Natural killer cell treated with Interleukin-12 subunit alpha and Interleukin-12 subunit beta and Interleukin-15 and Interleukin-18, amount 100 ng/mL, for 72 hours (primary cell): ENCODE measurements at regions not wholly inside any gene's neighbourhood (a gene's known extent, or its start where the extent isn't known, plus 50 kb on each side); places are given as distances from the start of the nearest gene placed in this dataset.
A peak's percentile ranks its signal among the peaks of the same experiment; 100 is the strongest.
"Not testable (repeated sequence)": the region's sequence is repeated elsewhere in the genome, so short reads cannot be mapped to it uniquely, and the experiment has no call there.

Experiments used
- ATAC-seq, 2 donors: fragments of 150-1000 bp; cut with Tn5 transposase in 1 of 2; sonication (Bioruptor Pico), chemical (Tn5 transposase) in 1 of 2; 2 replicates each; pipeline ENCODE4 v1.10.0; 2021
- DNase-seq: peaks from one replicate; pipeline ENCODE4 v3.0.0; 2022; ENCODE audit warnings: low spot score
- H3K27ac Mint-ChIP-seq, 2 donors: 1 replicate in 1 of 2; 2 replicates in 1 of 2; pipeline ENCODE4 v1.8.0; 2022; ENCODE audit warnings: mixed read lengths in 2 of 2, mild to moderate bottlenecking in 1 of 2, moderate library complexity in 1 of 2
- H3K27me3 Mint-ChIP-seq, 2 donors: 1 replicate in 1 of 2; 2 replicates in 1 of 2; pipeline ENCODE4 v1.8.0; 2022; ENCODE audit warnings: mixed read lengths in 2 of 2
- H3K36me3 Mint-ChIP-seq: one replicate; pipeline ENCODE4 v1.8.0; 2022; ENCODE audit warnings: mixed read lengths
- H3K4me1 Mint-ChIP-seq, 2 donors: 1 replicate in 1 of 2; 2 replicates in 1 of 2; pipeline ENCODE4 v1.8.0; 2022; ENCODE audit warnings: low read depth in 2 of 2, mixed read lengths in 2 of 2, mild to moderate bottlenecking in 1 of 2
- H3K4me3 Mint-ChIP-seq: one replicate; pipeline ENCODE4 v1.8.0; 2022; ENCODE audit warnings: mixed read lengths
- H3K9me3 Mint-ChIP-seq: 2 replicates; pipeline ENCODE4 v1.8.0; 2022; ENCODE audit warnings: mixed read lengths

DNA sequence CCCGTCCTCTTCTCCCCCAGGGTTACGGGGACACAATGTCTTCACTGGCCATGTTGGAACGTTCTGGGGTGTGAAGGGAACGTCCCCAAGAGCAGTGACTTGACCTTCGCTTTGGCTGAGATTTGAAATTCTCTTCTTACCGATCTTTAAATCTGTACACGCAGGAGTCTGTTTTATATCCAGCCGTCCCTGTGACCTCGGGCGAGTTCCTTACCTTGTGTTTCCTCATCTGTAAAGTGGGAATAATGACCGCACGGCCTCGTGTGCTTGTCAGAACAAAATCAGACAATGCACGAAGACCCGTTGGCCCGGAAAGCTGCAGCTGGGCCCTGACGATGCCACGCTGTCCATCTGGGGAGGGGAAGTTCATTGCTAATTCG is 454.3 kb downstream of the PREX1 start:
- no peak overlapping the region for H3K27ac Mint-ChIP-seq
- DNase-seq (no peak), ATAC-seq (no peak)
- no peaks in the 10 kb centered on the region for H3K36me3 Mint-ChIP-seq
- H3K4me3 Mint-ChIP-seq, result no peak overlapping the region
- no peaks in the 10 kb centered on the region for H3K4me1 Mint-ChIP-seq
- no peaks in the 10 kb centered on the region for H3K9me3 Mint-ChIP-seq
- H3K27me3 Mint-ChIP-seq, result peaks cover 22 to 26% of the 10 kb centered on the region in 2 donors

DNA sequence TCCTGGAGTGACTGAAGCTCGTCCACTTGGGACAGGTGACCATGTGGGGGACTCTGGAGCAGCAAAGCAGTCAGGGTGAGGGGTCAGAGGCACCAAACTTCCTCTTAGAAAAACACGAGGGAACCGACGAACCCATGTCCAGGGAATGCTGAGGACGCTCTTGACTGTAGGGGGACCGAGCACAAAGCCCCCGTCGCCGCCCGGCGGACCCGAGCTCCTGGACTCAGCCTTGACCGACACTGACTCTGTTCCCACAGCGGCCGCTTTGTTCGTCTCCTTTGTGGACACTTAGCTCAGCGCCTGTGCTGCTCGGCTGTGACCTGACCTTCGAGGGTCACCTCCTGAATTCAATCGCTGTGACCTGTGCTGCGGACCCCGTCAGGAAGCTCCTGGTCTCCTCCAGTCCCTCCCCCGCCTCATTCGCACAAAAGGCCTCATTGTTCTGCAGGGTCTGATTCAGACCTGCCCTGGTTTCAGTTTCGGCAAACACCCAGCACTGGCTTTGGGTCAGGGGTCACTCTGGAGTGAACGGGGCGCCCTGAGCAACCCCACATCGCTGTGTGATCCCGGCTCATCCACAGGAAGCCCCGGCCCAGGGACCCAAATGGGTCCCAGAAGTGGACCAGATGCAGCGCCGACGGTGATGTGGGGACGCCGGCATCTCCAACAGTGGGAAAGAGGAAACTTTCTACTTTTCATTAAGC is 454.8 kb downstream of the PREX1 start:
- H3K27ac Mint-ChIP-seq, H3K4me3 Mint-ChIP-seq, H3K9me3 Mint-ChIP-seq, ATAC-seq, H3K36me3 Mint-ChIP-seq, H3K4me1 Mint-ChIP-seq, DNase-seq: not testable (repeated sequence)
- peaks cover 20 to 22% of the 10 kb centered on the region in 2 donors for H3K27me3 Mint-ChIP-seq

DNA sequence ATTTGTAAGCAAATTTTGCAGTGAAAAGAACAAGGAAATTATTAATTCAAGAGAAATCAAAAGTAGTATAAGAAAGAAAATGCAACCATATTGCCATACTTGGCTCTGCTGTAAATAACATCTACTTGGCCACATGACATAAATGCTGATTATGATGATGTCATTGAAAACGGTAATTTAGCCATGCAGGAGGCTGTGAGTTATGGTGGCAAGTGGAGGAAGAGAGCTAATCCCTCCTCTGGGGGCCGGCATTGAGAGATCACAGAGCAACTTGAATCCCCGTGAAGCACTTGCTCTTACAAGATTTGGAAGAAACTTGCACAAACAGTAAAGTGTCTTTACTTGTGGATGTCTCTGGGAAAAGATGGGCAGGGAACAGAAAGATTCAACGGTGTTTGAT is 456.6 kb downstream of the PREX1 start:
- H3K4me3 Mint-ChIP-seq, result no peak overlapping the region
- no peaks in the 10 kb centered on the region for H3K9me3 Mint-ChIP-seq
- peaks cover 19 to 25% of the 10 kb centered on the region in 2 donors for H3K27me3 Mint-ChIP-seq

DNA sequence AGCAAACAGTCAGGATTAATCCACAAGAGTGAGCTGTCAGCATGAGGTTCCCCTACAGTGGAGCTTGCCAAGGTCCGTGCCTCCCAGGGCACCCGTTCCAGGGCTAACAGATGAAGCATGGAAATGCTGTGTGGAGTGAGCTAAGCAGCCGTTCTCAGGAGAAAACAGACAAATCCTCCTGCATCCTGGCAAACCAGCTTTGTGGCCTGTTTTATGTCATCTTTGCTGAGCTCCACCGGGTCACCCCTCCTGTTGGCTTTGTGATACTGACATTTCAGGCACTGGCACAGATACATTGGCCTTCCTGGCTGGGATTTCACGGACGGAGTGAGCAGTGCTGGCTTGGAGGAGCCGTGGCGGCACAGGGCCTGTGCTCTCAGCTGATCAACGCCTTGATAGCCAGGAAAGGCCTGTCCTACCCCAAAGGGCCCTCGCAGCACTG is 459.2 kb downstream of the PREX1 start:
- H3K36me3 Mint-ChIP-seq, DNase-seq, H3K9me3 Mint-ChIP-seq, H3K27ac Mint-ChIP-seq, ATAC-seq, H3K4me1 Mint-ChIP-seq, H3K4me3 Mint-ChIP-seq: not testable (repeated sequence)
- H3K27me3 Mint-ChIP-seq, result peaks cover 17 to 37% of the 10 kb centered on the region in 2 donors

More for the DNA sequence above, 456.6 kb downstream of the PREX1 start:
- Mint-ChIP-seq H3K27ac (no peak overlapping the region), H3K36me3 (no peaks in the 10 kb centered on the region), H3K4me1 (no peaks in the 10 kb centered on the region)
- ATAC-seq (no peak), DNase-seq (no peak)

DNA sequence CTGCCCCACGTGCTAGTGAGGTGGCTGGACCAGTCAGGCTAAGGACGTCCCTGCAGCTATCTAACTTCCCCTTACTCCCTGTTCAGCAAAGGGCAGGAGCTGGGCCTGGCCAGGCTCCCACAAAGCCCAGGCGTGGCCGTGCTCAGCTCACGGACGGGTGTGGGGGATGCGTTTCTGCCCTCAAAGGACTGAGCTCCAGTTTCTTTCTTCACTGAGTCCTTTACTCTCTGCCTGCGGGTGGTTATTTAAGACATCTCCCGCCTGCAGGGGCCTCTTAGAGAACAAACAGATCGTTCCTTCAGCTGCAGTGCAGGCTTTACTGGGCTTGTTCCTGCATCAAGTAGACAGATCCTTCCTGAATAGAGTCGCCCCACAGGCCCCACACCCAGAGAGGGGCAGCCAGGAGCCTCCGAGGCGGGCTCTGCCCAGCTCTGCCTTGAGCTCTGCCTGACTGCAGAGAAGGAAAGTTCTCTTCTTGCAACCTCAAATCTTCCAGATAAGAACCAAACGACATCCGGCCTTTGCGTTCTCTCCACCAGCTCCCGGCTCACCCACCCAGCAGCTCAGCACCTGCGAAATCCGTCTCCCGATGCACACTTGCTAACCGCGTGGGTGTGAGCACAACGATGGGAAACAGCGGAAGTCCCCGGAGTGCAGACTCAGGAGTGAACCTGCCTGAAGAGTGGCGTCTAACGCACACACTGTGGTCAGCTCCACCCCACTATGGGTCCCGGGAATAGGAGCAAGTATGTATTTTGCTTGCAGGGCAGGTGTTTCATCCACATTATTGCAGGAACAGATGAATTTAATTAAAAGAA is 460.0 kb downstream of the PREX1 start:
- H3K4me3 Mint-ChIP-seq, H3K9me3 Mint-ChIP-seq, H3K27ac Mint-ChIP-seq, DNase-seq, H3K4me1 Mint-ChIP-seq, ATAC-seq, H3K36me3 Mint-ChIP-seq: not testable (repeated sequence)
- peaks cover 16 to 37% of the 10 kb centered on the region in 2 donors for H3K27me3 Mint-ChIP-seq

DNA sequence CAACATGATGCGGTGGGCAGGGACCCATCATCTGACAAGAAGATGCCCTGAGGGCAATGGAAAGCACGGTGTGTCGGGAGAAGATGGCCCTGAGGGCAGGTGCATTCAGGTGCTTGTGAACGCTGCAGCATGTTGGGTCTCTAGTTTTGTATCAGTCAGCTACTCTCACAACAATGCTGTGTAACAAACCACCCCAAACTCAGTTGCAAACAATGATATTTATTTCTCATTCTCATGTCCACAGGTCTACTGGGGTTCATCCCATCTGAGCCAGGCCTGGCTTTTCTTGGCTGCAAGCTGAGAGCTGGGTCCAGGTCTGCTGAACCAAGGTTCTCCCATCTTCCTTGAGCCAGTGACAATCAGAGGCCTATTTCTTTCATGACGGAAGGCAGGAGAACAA is 461.6 kb downstream of the PREX1 start:
- no peak overlapping the region for H3K27ac Mint-ChIP-seq
- H3K4me1 Mint-ChIP-seq, result no peaks in the 10 kb centered on the region
- no peaks in the 10 kb centered on the region for H3K36me3 Mint-ChIP-seq
- no peak for ATAC-seq
- H3K27me3 Mint-ChIP-seq, result peaks cover 17 to 36% of the 10 kb centered on the region in 2 donors
- no peaks in the 10 kb centered on the region for H3K9me3 Mint-ChIP-seq
- H3K4me3 Mint-ChIP-seq, result no peak overlapping the region
- no peak for DNase-seq

DNA sequence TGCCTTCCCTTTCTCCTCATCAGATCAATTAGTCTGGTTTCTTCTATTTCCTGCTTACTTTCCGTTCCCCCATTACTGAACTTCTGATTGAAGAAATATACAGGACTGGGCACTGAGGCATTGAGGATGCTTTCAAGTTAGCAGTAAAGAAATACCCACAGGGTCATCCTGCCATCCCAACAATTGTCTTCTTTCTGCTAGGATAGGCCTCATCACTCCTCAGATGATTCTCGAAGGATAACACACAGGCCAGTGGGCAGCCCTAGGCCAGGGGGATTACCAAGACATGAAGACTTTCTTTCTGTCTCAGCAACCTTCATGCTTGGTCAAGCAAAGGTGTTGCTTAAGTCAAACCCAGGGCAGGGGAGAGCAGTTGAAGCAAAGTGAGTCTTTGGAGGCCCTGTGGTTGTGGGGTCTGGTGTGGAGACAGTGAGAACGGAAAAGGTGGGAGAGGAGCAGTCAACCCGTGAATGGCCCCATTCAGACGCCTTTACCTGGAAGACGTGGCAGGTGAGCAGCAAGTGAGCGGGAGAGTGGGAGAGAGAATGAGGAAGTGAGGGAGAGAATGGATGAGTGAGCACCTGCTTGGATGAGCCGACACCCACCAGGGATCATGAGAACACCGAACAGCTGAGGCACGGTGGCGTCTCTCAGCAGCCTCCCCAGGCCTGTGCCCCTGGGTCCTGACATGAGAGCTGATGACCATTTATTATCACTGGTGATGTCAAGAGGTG is 462.9 kb downstream of the PREX1 start:
- Mint-ChIP-seq H3K9me3 (no peaks in the 10 kb centered on the region), H3K4me1 (no peaks in the 10 kb centered on the region), H3K36me3 (no peaks in the 10 kb centered on the region), H3K27ac (no peak overlapping the region), H3K4me3 (no peak overlapping the region), H3K27me3 (peaks cover 23% of the 10 kb centered on the region in 2 donors)
- DNase-seq (no peak), ATAC-seq (no peak)

DNA sequence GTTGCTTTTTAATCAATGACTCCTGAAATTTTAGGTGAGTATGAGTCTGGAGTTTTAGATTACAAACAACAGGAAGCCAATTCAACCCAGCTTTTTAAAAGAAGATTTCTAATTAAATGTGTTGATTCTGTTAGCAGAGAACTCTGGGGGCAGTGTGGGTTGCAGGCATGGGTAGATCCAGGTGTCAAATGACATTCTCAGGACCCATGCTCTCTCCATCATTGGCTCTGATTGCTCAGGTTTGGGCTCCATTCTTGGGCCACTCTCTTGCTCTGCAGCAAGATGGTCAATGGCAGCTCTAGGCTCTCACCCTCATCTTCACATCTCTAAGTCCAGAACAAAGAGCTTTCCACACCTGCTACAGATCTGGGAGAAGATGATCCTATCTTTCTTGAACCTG is 463.7 kb downstream of the PREX1 start:
- H3K9me3 Mint-ChIP-seq, result no peaks in the 10 kb centered on the region
- peaks cover 23% of the 10 kb centered on the region in 2 donors for H3K27me3 Mint-ChIP-seq
- no peaks in the 10 kb centered on the region for H3K36me3 Mint-ChIP-seq
- DNase-seq (no peak), ATAC-seq (no peak)
- H3K4me3 Mint-ChIP-seq, result no peak overlapping the region
- no peaks in the 10 kb centered on the region for H3K4me1 Mint-ChIP-seq
- no peak overlapping the region for H3K27ac Mint-ChIP-seq

DNA sequence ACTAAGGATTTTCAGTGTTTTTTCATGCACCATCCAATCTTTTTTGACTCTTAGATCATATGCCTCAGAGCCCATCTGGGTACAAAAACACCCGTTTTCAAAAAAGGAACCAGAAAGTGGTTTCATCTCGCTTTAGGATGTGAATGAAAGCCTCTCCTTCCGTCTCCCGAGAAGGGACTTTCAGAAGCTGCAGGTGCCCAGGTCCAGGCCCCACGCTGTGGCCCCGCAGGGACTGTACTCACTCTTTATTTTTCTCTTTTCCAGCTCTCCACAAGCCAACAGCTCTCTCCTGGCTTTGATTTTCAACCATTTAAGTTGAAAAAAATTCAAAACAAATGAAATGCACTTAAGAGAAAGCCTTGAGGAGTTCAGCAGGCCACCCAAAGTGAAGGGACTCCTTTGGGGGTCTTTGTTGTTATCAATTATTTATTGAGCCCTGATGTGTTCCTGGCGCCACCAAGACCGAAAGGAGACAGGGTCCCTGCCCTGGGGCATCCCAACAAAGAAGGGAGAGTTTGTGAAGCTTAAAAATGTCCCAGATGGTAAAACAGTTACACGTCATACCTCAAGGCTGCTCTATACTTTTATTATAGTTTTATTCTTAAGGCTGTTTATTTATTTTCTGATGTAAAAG is 467.3 kb downstream of the PREX1 start:
- Mint-ChIP-seq H3K9me3 (no peaks in the 10 kb centered on the region), H3K4me3 (no peak overlapping the region), H3K27me3 (peaks cover 11 to 21% of the 10 kb centered on the region in 2 donors), H3K27ac (no peak overlapping the region), H3K36me3 (no peaks in the 10 kb centered on the region), H3K4me1 (no peaks in the 10 kb centered on the region)
- no peak for DNase-seq
- no peak for ATAC-seq

DNA sequence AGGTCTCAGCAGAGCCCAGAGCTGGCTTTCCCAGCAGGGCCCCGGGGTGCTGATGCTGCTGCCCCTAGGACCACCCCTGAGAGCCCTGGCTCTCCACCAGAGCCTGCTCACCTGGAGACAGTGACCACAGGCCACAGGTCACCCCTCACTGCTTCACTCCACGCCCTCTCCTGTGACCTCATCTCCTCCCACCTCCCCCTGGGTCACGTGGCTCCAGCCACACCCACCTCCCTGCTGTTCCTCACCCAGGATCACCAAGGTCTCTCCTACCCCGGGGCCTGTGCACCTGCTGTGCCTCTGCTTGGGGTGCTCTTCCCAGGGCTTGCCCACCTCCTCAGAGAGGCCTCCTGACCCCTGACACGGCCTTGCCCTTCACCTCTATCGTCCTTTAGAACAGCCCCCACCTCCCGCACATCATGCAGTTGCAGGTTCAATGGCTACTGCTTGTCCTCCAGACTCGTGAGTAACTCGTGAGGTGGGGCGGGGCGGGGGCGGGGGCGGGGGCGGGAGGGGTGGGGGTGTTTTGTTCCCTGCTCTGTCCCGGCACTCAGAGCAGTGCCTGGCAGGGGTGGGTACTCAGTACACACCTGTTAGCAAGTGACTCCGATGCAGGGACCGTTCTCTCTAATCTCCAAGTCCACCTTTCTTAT is 468.0 kb downstream of the PREX1 start:
- Mint-ChIP-seq H3K4me3 (no peak overlapping the region), H3K9me3 (no peaks in the 10 kb centered on the region), H3K4me1 (no peaks in the 10 kb centered on the region), H3K36me3 (no peaks in the 10 kb centered on the region), H3K27ac (no peak overlapping the region), H3K27me3 (peaks cover 7 to 19% of the 10 kb centered on the region in 2 donors)
- peak in 1 of 2 donors; percentile 27 for ATAC-seq
- DNase-seq, result no peak

DNA sequence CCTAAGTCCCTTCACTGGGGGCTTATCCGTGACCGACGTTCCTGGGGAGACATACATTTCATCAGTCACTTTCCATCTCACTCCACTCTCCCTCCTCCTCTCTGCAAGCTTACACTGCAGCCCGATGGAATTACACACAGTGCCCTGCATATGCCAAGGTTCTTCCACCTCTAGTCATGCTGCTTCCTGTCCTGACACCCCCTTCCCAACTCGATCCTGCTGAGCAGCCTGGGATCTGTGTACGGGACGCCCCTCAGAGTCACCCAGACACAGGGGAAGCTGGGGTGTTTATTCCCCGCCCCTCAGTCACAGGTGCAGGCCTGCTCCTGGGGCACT is 468.8 kb downstream of the PREX1 start:
- not testable (repeated sequence) for H3K9me3 Mint-ChIP-seq, H3K4me3 Mint-ChIP-seq, H3K27ac Mint-ChIP-seq, H3K4me1 Mint-ChIP-seq, DNase-seq, H3K36me3 Mint-ChIP-seq
- ATAC-seq, result peak in 1 of 2 donors; percentile 8
- H3K27me3 Mint-ChIP-seq, result peaks cover 0 to 13% of the 10 kb centered on the region in 2 donors

DNA sequence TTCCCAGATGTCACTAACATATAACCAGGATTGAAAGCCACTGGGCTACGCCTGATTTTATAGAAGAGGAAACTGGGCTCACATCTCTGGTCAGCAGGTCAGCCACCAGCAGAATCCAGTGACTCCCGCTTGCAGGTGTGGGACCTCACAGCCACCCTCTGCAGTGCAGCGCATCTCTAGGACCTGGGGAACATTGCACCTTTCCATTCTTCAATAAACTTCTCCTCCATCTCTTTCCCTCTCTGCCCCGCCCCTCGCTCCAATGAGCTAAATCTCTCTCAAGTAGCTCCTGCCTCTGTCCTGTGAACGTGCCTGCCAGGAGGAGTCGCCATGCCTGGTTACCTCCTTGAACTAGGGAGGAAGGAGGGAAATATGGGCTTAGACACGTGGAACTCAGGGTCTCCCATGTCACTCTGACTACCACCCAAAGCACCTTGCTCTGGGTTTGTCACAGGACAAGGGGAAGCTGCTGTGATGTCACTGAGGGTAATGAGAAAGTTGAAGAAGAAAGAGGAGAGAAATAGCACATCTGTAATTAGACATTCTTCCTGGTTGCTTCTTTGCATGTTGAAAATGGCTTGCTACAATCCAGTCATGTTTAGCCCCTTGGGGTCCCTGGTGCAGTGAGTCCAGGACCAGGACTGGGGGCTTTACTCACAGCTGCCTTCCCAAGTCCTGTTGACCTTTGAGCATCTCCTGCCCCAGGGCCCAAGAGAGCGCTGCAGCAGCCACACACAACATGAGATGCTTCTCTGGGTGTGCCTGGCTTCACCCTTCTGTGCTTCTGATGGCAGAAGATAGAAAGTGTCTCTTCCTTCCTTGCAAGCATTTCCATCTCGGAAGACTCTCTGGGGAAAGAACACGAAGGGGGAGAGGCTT is 469.4 kb downstream of the PREX1 start:
- peaks cover 0 to 13% of the 10 kb centered on the region in 2 donors for H3K27me3 Mint-ChIP-seq
- ATAC-seq (no peak), DNase-seq (no peak)
- H3K9me3 Mint-ChIP-seq, result no peaks in the 10 kb centered on the region
- no peaks in the 10 kb centered on the region for H3K36me3 Mint-ChIP-seq
- H3K27ac Mint-ChIP-seq, result no peak overlapping the region
- no peak overlapping the region for H3K4me3 Mint-ChIP-seq
- no peaks in the 10 kb centered on the region for H3K4me1 Mint-ChIP-seq
